Vagina (tissue), 2 donors: ENCODE measurements at regions not wholly inside any gene's neighbourhood (a gene's known extent, or its start where the extent isn't known, plus 50 kb on each side); places are given as distances from the start of the nearest gene placed in this dataset.

Source experiments
- CTCF ChIP-seq, 3 experiments: fragments of 450-650 bp in 2 of 3; fragments of 200-600 bp in 1 of 3; sonication (generic) in 1 of 3; IDR thresholded peaks; one replicate each; pipeline ENCODE4 v1.5.1; 2017 to 2019; ENCODE audit warnings: antibody characterized with exemption in 3 of 3, mild to moderate bottlenecking in 2 of 3, moderate library complexity in 2 of 3
- POLR2A ChIP-seq, 2 donors: fragments of 450-650 bp; IDR thresholded peaks; one replicate each; pipeline ENCODE4 v1.6.1; 2017; ENCODE audit warnings: antibody characterized with exemption in 2 of 2, mild to moderate bottlenecking in 2 of 2, moderate library complexity in 2 of 2

DNA sequence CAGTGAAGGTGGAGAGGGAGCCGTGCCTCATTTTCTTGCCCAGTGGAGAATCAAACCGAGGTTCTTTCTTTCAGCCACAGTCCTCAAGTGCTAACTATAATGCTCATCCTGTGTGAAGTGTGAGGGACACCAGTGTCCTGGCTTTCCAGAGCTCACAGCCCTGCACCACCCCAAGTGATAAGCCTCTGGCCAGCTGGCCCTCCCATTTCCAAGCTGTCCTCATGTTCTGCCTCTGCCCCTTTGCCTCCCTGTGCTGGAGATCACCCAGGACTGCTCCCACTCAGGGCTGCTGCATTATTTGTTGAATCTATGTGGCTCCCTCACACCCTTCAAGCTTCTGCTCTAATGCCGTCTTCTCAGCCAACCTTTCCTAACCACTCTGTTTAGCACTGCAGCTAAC lies 224.5 kb upstream of the TUT7 start:
- TF ChIP-seq CTCF (IDR thresholded peaks at IDR 0.05) (no peak), POLR2A (IDR thresholded peaks at IDR 0.05) (no peak)
